GM23338 (cell line): ENCODE measurements at regions not wholly inside any gene's neighbourhood (a gene's known extent, or its start where the extent isn't known, plus 50 kb on each side); places are given as distances from the start of the nearest gene placed in this dataset.
A peak's percentile ranks its signal among the peaks of the same experiment; 100 is the strongest.

ENCODE experiments used
- ATAC-seq: fragments of 200-7000 bp; cut with Tn5 transposase; 3 replicates; pipeline ENCODE4 v1.9.1; 2020
- DNase-seq: peaks from one replicate; pipeline ENCODE4 v3.0.0-alpha.2; 2015; ENCODE audit warnings: low spot score
- H2AFZ ChIP-seq: fragments of 200-600 bp; sonication (generic); 2 replicates; pipeline ENCODE4 v1.8.0; 2016; ENCODE audit warnings: antibody characterized with exemption, mild to moderate bottlenecking, moderate library complexity
- H3F3A ChIP-seq: fragments of 200-600 bp; sonication (generic); replicated peaks from 2 replicates; pipeline ENCODE4 v1.8.0; 2017; ENCODE audit warnings: antibody characterized with exemption, mixed run types, low read depth
- H3K27ac ChIP-seq: fragments of 200-600 bp; sonication (generic); 2 replicates; pipeline ENCODE4 v1.6.1; 2016; ENCODE audit warnings: low read depth
- H3K27me3 ChIP-seq: fragments of 200-600 bp; sonication (generic); 2 replicates; pipeline ENCODE4 v1.8.0; 2016; ENCODE audit warnings: mild to moderate bottlenecking, mixed run types, moderate library complexity; ENCODE audit not compliant: insufficient read depth
- H3K36me3 ChIP-seq: fragments of 200-600 bp; sonication (generic); 2 replicates; pipeline ENCODE4 v1.8.0; 2016; ENCODE audit warnings: mild to moderate bottlenecking; ENCODE audit not compliant: insufficient read depth
- H3K4me1 ChIP-seq: fragments of 200-600 bp; sonication (generic); 2 replicates; pipeline ENCODE4 v1.8.0; 2016; ENCODE audit warnings: mild to moderate bottlenecking, moderate library complexity; ENCODE audit not compliant: insufficient read depth
- H3K4me2 ChIP-seq: fragments of 200-600 bp; sonication (generic); 2 replicates; pipeline ENCODE4 v1.7.1; 2017; ENCODE audit warnings: mixed run types
- H3K4me3 ChIP-seq: fragments of 200-600 bp; sonication (generic); 2 replicates; pipeline ENCODE4 v1.6.1; 2016; ENCODE audit warnings: mixed run types
- H3K79me2 ChIP-seq: fragments of 200-600 bp; sonication (generic); replicated peaks from 2 replicates; pipeline ENCODE4 v1.8.0; 2017; ENCODE audit warnings: mild to moderate bottlenecking; ENCODE audit not compliant: insufficient read depth
- H3K9me2 ChIP-seq: fragments of 200-600 bp; sonication (generic); 2 replicates; pipeline ENCODE4 v1.8.0; 2017; ENCODE audit not compliant: insufficient read depth
- H4K20me1 ChIP-seq: fragments of 200-600 bp; sonication (generic); replicated peaks from 2 replicates; pipeline ENCODE4 v1.8.0; 2017; ENCODE audit warnings: mild to moderate bottlenecking; ENCODE audit not compliant: insufficient read depth
- H3K27ac Mint-ChIP-seq: 2 replicates; pipeline ENCODE4 v1.8.0; 2020; ENCODE audit warnings: inconsistent platforms, mild to moderate bottlenecking, moderate library complexity, mixed read lengths
- H3K27me3 Mint-ChIP-seq: 3 replicates; pipeline ENCODE4 v1.8.0; 2022; ENCODE audit warnings: low read depth, mild to moderate bottlenecking, moderate library complexity, mixed read lengths, inconsistent platforms; ENCODE audit not compliant: insufficient read depth, poor library complexity
- H3K36me3 Mint-ChIP-seq: 3 replicates; pipeline ENCODE4 v1.8.0; 2021; ENCODE audit warnings: low read depth, mild to moderate bottlenecking, inconsistent platforms, moderate library complexity, mixed read lengths
- H3K4me1 Mint-ChIP-seq: 3 replicates; pipeline ENCODE4 v1.8.0; 2020; ENCODE audit warnings: mild to moderate bottlenecking, inconsistent platforms, mixed read lengths
- H3K4me3 Mint-ChIP-seq: 3 replicates; pipeline ENCODE4 v1.8.0; 2021; ENCODE audit warnings: moderate library complexity, mild to moderate bottlenecking, inconsistent platforms, mixed read lengths
- H3K9me3 Mint-ChIP-seq: 3 replicates; pipeline ENCODE4 v1.8.0; 2020; ENCODE audit warnings: moderate library complexity, mild to moderate bottlenecking, inconsistent platforms, mixed read lengths
- CREB1 ChIP-seq: fragments of 250-450 bp; sonication (Bioruptor Pico); IDR thresholded peaks from 2 replicates; pipeline ENCODE4 v1.5.0; 2020; ENCODE audit warnings: low read depth, mild to moderate bottlenecking, moderate library complexity
- EZH2 ChIP-seq: fragments of 200-600 bp; sonication (generic); IDR thresholded peaks from one replicate; pipeline ENCODE4 v1.8.0; 2017; ENCODE audit warnings: antibody characterized with exemption, mild to moderate bottlenecking, low read depth; ENCODE audit not compliant: unreplicated experiment
- EZH2phosphoT487 ChIP-seq: fragments of 200-600 bp; sonication (generic); IDR thresholded peaks from one replicate; pipeline ENCODE4 v1.8.1; 2018; ENCODE audit warnings: antibody characterized with exemption; ENCODE audit not compliant: unreplicated experiment
- POLR2AphosphoS5 ChIP-seq: IDR thresholded peaks from 2 replicates; pipeline ENCODE4 v1.6.1; 2016; ENCODE audit warnings: antibody characterized with exemption, low read depth
- ZNF114 ChIP-seq: fragments of 250-450 bp; sonication (Bioruptor Pico); IDR thresholded peaks from 2 replicates; pipeline ENCODE4 v1.5.0; 2020; ENCODE audit warnings: mild to moderate bottlenecking, moderate library complexity
- ZNF331 ChIP-seq: fragments of 250-450 bp; sonication (Bioruptor Pico); IDR thresholded peaks from 2 replicates; pipeline ENCODE4 v1.5.0; 2020; ENCODE audit warnings: low read depth, mild to moderate bottlenecking, moderate library complexity
- TF ChIP-seq, protein P1 (sequence below): fragments of 250-450 bp; sonication (Bioruptor Pico); IDR thresholded peaks from 2 replicates; pipeline ENCODE4 v1.5.0; 2020; ENCODE audit warnings: mild to moderate bottlenecking, moderate library complexity
- TF ChIP-seq, protein P2 (sequence below): IDR thresholded peaks from one replicate; pipeline ENCODE4 v1.6.1; 2018; ENCODE audit warnings: antibody characterized with exemption; ENCODE audit not compliant: unreplicated experiment
- TF ChIP-seq, protein P3 (sequence below), 2 experiments: fragments of 200-600 bp in 1 of 2; sonication (generic) in 1 of 2; conservative IDR thresholded peaks; 2 replicates each; pipeline versions ENCODE4 v1.5.1 to v1.6.1; 2016 to 2017; ENCODE audit warnings: antibody characterized with exemption in 2 of 2, low read depth in 2 of 2, mild to moderate bottlenecking in 2 of 2, moderate library complexity in 1 of 2
- TF ChIP-seq, protein P4 (sequence below): IDR thresholded peaks from 2 replicates; pipeline ENCODE4 v1.6.1; 2016; ENCODE audit warnings: antibody characterized with exemption

DNA sequence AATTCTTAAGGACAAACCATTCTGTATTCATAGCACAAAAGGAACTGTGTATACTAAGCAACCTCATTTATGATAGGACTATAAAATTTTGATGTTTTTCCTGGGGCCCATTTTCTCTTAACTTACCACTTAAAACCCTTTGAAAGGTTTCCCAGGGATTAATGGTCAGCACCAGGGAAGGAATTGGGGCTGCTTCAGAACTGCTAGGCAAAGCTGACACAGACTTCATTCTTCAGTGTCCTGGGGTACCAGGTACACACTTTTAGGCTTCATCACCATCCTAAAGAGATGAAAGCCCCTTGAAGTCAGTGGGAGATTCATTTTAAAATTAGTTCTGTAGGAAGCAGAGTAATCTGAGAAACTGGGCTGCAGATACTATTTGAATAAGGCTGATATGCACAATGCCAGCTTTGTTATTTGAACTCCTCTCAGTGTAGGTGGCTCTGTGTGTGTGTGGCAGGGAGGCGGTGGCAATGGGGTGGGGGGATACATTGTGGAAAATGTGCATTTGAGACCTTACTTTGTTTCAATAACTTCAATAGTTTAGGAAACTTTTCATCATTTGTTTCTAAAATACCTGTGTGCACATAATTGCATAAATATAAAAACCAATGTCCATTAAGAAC is 329.3 kb upstream of the DCN start:
- no peaks in the 10 kb centered on the region for H4K20me1 ChIP-seq
- peaks cover 33% of the 10 kb centered on the region for H3K4me1 Mint-ChIP-seq
- H3K4me1 ChIP-seq: peaks cover 36% of the 10 kb centered on the region
- H3K27ac ChIP-seq: no peak overlapping the region
- no peaks in the 10 kb centered on the region for H3K79me2 ChIP-seq
- no peak overlapping the region for H3K4me3 ChIP-seq
- peak; percentile 67 for ATAC-seq
- no peaks in the 10 kb centered on the region for H3K9me3 Mint-ChIP-seq
- H3K9me2 ChIP-seq: peaks cover 4% of the 10 kb centered on the region
- H3K27ac Mint-ChIP-seq: no peak overlapping the region
- H3F3A ChIP-seq: no peaks in the 10 kb centered on the region
- no peaks in the 10 kb centered on the region for H3K27me3 ChIP-seq
- no peak overlapping the region for H3K4me3 Mint-ChIP-seq
- H3K36me3 ChIP-seq: no peaks in the 10 kb centered on the region
- peak; percentile 11 for DNase-seq
- no peaks in the 10 kb centered on the region for H3K36me3 Mint-ChIP-seq
- H2AFZ ChIP-seq: no peak overlapping the region
- no peaks in the 10 kb centered on the region for H3K27me3 Mint-ChIP-seq
- TF ChIP-seq, protein P1, sequence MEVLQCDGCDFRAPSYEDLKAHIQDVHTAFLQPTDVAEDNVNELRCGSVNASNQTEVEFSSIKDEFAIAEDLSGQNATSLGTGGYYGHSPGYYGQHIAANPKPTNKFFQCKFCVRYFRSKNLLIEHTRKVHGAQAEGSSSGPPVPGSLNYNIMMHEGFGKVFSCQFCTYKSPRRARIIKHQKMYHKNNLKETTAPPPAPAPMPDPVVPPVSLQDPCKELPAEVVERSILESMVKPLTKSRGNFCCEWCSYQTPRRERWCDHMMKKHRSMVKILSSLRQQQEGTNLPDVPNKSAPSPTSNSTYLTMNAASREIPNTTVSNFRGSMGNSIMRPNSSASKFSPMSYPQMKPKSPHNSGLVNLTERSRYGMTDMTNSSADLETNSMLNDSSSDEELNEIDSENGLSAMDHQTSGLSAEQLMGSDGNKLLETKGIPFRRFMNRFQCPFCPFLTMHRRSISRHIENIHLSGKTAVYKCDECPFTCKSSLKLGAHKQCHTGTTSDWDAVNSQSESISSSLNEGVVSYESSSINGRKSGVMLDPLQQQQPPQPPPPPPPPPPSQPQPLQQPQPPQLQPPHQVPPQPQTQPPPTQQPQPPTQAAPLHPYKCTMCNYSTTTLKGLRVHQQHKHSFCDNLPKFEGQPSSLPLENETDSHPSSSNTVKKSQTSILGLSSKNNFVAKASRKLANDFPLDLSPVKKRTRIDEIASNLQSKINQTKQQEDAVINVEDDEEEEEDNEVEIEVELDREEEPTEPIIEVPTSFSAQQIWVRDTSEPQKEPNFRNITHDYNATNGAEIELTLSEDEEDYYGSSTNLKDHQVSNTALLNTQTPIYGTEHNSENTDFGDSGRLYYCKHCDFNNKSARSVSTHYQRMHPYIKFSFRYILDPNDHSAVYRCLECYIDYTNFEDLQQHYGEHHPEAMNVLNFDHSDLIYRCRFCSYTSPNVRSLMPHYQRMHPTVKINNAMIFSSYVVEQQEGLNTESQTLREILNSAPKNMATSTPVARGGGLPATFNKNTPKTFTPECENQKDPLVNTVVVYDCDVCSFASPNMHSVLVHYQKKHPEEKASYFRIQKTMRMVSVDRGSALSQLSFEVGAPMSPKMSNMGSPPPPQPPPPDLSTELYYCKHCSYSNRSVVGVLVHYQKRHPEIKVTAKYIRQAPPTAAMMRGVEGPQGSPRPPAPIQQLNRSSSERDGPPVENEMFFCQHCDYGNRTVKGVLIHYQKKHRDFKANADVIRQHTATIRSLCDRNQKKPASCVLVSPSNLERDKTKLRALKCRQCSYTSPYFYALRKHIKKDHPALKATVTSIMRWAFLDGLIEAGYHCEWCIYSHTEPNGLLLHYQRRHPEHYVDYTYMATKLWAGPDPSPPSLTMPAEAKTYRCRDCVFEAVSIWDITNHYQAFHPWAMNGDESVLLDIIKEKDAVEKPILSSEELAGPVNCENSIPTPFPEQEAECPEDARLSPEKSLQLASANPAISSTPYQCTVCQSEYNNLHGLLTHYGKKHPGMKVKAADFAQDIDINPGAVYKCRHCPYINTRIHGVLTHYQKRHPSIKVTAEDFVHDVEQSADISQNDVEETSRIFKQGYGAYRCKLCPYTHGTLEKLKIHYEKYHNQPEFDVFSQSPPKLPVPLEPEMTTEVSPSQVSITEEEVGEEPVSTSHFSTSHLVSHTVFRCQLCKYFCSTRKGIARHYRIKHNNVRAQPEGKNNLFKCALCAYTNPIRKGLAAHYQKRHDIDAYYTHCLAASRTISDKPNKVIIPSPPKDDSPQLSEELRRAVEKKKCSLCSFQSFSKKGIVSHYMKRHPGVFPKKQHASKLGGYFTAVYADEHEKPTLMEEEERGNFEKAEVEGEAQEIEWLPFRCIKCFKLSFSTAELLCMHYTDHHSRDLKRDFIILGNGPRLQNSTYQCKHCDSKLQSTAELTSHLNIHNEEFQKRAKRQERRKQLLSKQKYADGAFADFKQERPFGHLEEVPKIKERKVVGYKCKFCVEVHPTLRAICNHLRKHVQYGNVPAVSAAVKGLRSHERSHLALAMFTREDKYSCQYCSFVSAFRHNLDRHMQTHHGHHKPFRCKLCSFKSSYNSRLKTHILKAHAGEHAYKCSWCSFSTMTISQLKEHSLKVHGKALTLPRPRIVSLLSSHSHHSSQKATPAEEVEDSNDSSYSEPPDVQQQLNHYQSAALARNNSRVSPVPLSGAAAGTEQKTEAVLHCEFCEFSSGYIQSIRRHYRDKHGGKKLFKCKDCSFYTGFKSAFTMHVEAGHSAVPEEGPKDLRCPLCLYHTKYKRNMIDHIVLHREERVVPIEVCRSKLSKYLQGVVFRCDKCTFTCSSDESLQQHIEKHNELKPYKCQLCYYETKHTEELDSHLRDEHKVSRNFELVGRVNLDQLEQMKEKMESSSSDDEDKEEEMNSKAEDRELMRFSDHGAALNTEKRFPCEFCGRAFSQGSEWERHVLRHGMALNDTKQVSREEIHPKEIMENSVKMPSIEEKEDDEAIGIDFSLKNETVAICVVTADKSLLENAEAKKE (CRISPR knock-in tag): no peak
- TF ChIP-seq, protein P2, sequence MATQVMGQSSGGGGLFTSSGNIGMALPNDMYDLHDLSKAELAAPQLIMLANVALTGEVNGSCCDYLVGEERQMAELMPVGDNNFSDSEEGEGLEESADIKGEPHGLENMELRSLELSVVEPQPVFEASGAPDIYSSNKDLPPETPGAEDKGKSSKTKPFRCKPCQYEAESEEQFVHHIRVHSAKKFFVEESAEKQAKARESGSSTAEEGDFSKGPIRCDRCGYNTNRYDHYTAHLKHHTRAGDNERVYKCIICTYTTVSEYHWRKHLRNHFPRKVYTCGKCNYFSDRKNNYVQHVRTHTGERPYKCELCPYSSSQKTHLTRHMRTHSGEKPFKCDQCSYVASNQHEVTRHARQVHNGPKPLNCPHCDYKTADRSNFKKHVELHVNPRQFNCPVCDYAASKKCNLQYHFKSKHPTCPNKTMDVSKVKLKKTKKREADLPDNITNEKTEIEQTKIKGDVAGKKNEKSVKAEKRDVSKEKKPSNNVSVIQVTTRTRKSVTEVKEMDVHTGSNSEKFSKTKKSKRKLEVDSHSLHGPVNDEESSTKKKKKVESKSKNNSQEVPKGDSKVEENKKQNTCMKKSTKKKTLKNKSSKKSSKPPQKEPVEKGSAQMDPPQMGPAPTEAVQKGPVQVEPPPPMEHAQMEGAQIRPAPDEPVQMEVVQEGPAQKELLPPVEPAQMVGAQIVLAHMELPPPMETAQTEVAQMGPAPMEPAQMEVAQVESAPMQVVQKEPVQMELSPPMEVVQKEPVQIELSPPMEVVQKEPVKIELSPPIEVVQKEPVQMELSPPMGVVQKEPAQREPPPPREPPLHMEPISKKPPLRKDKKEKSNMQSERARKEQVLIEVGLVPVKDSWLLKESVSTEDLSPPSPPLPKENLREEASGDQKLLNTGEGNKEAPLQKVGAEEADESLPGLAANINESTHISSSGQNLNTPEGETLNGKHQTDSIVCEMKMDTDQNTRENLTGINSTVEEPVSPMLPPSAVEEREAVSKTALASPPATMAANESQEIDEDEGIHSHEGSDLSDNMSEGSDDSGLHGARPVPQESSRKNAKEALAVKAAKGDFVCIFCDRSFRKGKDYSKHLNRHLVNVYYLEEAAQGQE: no peak
- TF ChIP-seq CREB1: no peak
- no peak for TF ChIP-seq EZH2
- no peak for TF ChIP-seq POLR2AphosphoS5
- no peak for TF ChIP-seq ZNF331 (CRISPR knock-in tag)
- TF ChIP-seq ZNF114 (CRISPR knock-in tag): no peak
- TF ChIP-seq, protein P3, sequence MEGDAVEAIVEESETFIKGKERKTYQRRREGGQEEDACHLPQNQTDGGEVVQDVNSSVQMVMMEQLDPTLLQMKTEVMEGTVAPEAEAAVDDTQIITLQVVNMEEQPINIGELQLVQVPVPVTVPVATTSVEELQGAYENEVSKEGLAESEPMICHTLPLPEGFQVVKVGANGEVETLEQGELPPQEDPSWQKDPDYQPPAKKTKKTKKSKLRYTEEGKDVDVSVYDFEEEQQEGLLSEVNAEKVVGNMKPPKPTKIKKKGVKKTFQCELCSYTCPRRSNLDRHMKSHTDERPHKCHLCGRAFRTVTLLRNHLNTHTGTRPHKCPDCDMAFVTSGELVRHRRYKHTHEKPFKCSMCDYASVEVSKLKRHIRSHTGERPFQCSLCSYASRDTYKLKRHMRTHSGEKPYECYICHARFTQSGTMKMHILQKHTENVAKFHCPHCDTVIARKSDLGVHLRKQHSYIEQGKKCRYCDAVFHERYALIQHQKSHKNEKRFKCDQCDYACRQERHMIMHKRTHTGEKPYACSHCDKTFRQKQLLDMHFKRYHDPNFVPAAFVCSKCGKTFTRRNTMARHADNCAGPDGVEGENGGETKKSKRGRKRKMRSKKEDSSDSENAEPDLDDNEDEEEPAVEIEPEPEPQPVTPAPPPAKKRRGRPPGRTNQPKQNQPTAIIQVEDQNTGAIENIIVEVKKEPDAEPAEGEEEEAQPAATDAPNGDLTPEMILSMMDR (conservative IDR thresholded peaks at IDR 0.05; ENCODE audit: low read depth in 2 of 2): no peak
- TF ChIP-seq, protein P4, sequence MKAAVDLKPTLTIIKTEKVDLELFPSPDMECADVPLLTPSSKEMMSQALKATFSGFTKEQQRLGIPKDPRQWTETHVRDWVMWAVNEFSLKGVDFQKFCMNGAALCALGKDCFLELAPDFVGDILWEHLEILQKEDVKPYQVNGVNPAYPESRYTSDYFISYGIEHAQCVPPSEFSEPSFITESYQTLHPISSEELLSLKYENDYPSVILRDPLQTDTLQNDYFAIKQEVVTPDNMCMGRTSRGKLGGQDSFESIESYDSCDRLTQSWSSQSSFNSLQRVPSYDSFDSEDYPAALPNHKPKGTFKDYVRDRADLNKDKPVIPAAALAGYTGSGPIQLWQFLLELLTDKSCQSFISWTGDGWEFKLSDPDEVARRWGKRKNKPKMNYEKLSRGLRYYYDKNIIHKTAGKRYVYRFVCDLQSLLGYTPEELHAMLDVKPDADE: no peak
- TF ChIP-seq EZH2phosphoT487: no peak
- H3K4me2 ChIP-seq: peak overlapping the region; percentile 57
